HepG2 (cell line): ENCODE measurements at regions not wholly inside any gene's neighbourhood (a gene's known extent, or its start where the extent isn't known, plus 50 kb on each side); places are given as distances from the start of the nearest gene placed in this dataset.

Experiments used
- ATAC-seq: fragments of 200-7000 bp; cut with Tn5 transposase; 3 replicates; pipeline ENCODE4 v1.9.1; 2020; ENCODE audit warnings: mild to moderate bottlenecking, moderate library complexity
- BruUV-seq: library from RNA; stranded (reverse); fragments of 400-500 nt; replicated peaks from 2 replicates; lab custom pipeline; 2021; lab: Mats Ljungman, UMichigan
- CTCF ChIA-PET: fragments of 300-600 bp; formaldehyde crosslinking; extraction: SDS; loops from one replicate; lab custom pipeline; 2021; ENCODE audit warnings: low total read pairs, inconsistent platforms, low intra/inter-chr PET ratio; lab: Yijun Ruan, JAX
- POLR2A ChIA-PET: fragments of 350-600 bp; sonication (Branson Sonifier 250); formaldehyde crosslinking; loops from one replicate; lab custom pipeline; 2020; ENCODE audit warnings: antibody characterized with exemption, inconsistent platforms; lab: Yijun Ruan, JAX
- DNase-seq: peaks from one replicate; pipeline ENCODE4 v3.0.0-alpha.2; 2015; ENCODE audit warnings: low spot score
- FAIRE-seq: peaks from 3 replicates; lab custom pipeline; 2011; peaks lifted over from hg19 to GRCh38; lab: Jason Lieb, UNC
- H2AFZ ChIP-seq: one replicate; pipeline ENCODE4 v1.6.1; 2011; ENCODE audit warnings: low read length, inconsistent platforms
- H3K27ac ChIP-seq: fragments of 300-600 bp; 3 replicates; pipeline ENCODE4 v1.8.0; 2011; ENCODE audit warnings: mixed run types, mild to moderate bottlenecking, mixed read lengths, low read length, inconsistent platforms; ENCODE audit not compliant: insufficient read depth; ENCODE audit errors: extremely low read length
- H3K27me3 ChIP-seq, 2 experiments: fragments of 200-600 bp in 1 of 2; 2 replicates in 1 of 2; 3 replicates in 1 of 2; pipeline versions ENCODE4 v1.6.0 to v1.8.0; 2011; ENCODE audit warnings: low read length in 2 of 2, mild to moderate bottlenecking in 2 of 2, moderate library complexity in 2 of 2, inconsistent platforms in 1 of 2; ENCODE audit not compliant: insufficient read depth in 2 of 2, control insufficient read depth in 1 of 2
- H3K36me3 ChIP-seq, 2 experiments: fragments of 200-600 bp in 1 of 2; replicated peaks in 1 of 2; 2 replicates in 1 of 2; 3 replicates in 1 of 2; pipeline versions ENCODE4 v1.5.1 to v1.8.0; 2011; ENCODE audit warnings: low read length in 2 of 2, inconsistent platforms in 1 of 2; ENCODE audit not compliant: insufficient read depth in 2 of 2, control insufficient read depth in 1 of 2
- H3K4me1 ChIP-seq: 2 replicates; pipeline ENCODE4 v1.5.1; 2012; ENCODE audit warnings: low read length, inconsistent platforms; ENCODE audit not compliant: insufficient read depth
- H3K4me2 ChIP-seq: 2 replicates; pipeline ENCODE4 v1.6.0; 2011; ENCODE audit warnings: low read depth, low read length, inconsistent platforms
- H3K4me3 ChIP-seq, 3 experiments: fragments of 200-600 bp in 1 of 3; sonication (generic), shearing (Covaris generic) in 1 of 3; replicated peaks in 1 of 3; 2 replicates each; pipeline ENCODE4 v1.5.1; 2011 to 2016; ENCODE audit warnings: low read length in 3 of 3, inconsistent platforms in 2 of 3, low read depth in 2 of 3, mild to moderate bottlenecking in 2 of 3, control low read depth in 1 of 3, mixed read lengths in 1 of 3; ENCODE audit not compliant: insufficient read depth in 1 of 3
- H3K79me2 ChIP-seq: one replicate; pipeline ENCODE4 v1.6.1; 2011; ENCODE audit warnings: low read length, inconsistent platforms; ENCODE audit not compliant: insufficient read depth
- H3K9ac ChIP-seq: 2 replicates; pipeline ENCODE4 v1.6.0; 2011; ENCODE audit warnings: mild to moderate bottlenecking, low read depth, low read length, inconsistent platforms; ENCODE audit not compliant: insufficient read depth
- H3K9me3 ChIP-seq: 2 replicates; pipeline ENCODE4 v1.5.1; 2012; ENCODE audit warnings: mild to moderate bottlenecking, low read length
- H4K20me1 ChIP-seq: 2 replicates; pipeline ENCODE4 v1.6.0; 2011; ENCODE audit warnings: inconsistent platforms, mild to moderate bottlenecking, low read length, moderate library complexity; ENCODE audit not compliant: insufficient read depth
- ATAD3A ChIP-seq: sonication (generic); formaldehyde crosslinking; IDR thresholded peaks from 2 replicates; pipeline ENCODE4 v1.4.0; 2020; ENCODE audit warnings: missing genetic modification reagents
- ERF ChIP-seq: IDR thresholded peaks from 2 replicates; pipeline ENCODE4 v1.6.1; 2018; ENCODE audit warnings: missing biosample characterization, missing genetic modification reagents
- GLI4 ChIP-seq: sonication (generic); formaldehyde crosslinking; IDR thresholded peaks from 2 replicates; pipeline ENCODE4 v1.5.1; 2020; ENCODE audit warnings: missing genetic modification reagents, mild to moderate bottlenecking, moderate library complexity, borderline replicate concordance
- MTA3 ChIP-seq: sonication (generic); formaldehyde crosslinking; IDR thresholded peaks from 2 replicates; pipeline ENCODE4 v1.4.0; 2020; ENCODE audit warnings: missing genetic modification reagents
- PHB2 ChIP-seq: fragments of 450-650 bp; IDR thresholded peaks from 2 replicates; pipeline ENCODE4 v1.6.1; 2018; ENCODE audit not compliant: partially characterized antibody
- PTBP1 ChIP-seq: fragments of 200-400 bp; formaldehyde crosslinking; IDR thresholded peaks from 2 replicates; pipeline ENCODE4 v1.6.1; 2018; ENCODE audit warnings: low read length, low read depth; ENCODE audit not compliant: poor library complexity, severe bottlenecking
- RXRB ChIP-seq: IDR thresholded peaks from 2 replicates; pipeline ENCODE4 v1.6.1; 2016; ENCODE audit warnings: borderline replicate concordance, missing genetic modification reagents, missing compliant biosample characterization
- ZEB1 ChIP-seq: IDR thresholded peaks from 2 replicates; pipeline ENCODE4 v1.6.1; 2012; ENCODE audit warnings: mild to moderate bottlenecking, low read depth, inconsistent platforms; ENCODE audit not compliant: insufficient replicate concordance
- ZNF264 ChIP-seq: sonication (generic); formaldehyde crosslinking; IDR thresholded peaks from 2 replicates; pipeline ENCODE4 v1.4.0; 2020; ENCODE audit warnings: missing genetic modification reagents
- ZNF354B ChIP-seq: sonication (generic); formaldehyde crosslinking; IDR thresholded peaks from 2 replicates; pipeline ENCODE4 v1.8.0; 2022; ENCODE audit warnings: mild to moderate bottlenecking, missing genetic modification reagents
- ZNF510 ChIP-seq: sonication (generic); formaldehyde crosslinking; IDR thresholded peaks from 2 replicates; pipeline ENCODE4 v1.4.0; 2020; ENCODE audit warnings: low read depth, mild to moderate bottlenecking, missing genetic modification reagents
- ZNF724P ChIP-seq: sonication (generic); formaldehyde crosslinking; IDR thresholded peaks from 2 replicates; pipeline ENCODE4 v1.8.0; 2022; ENCODE audit warnings: missing genetic modification reagents, borderline replicate concordance
- WGBS: methylation state at CpG from one replicate; pipeline ENCODE4 v1.1.6; 2017; ENCODE audit warnings: low lambda C conversion rate; 5-methylcytosine and 5-hydroxymethylcytosine counted together
- in situ Hi-C: cut with HindIII; loops from 2 replicates; pipeline ENCODE4 v1.10.0; 2017; ENCODE audit warnings: low pct_unique_long_range_greater_than_20kb; ENCODE audit not compliant: extremely low pct_ligation_motif_present
- intact Hi-C: fragments of 100-400 bp; cut with micrococcal nuclease; formaldehyde crosslinking; loops from one replicate; pipeline ENCODE4 v1.10.0; 2022; ENCODE audit not compliant: unreplicated experiment
- TF ChIP-seq, protein P1 (sequence below): sonication (generic); formaldehyde crosslinking; IDR thresholded peaks from 2 replicates; pipeline ENCODE4 v1.8.0; 2022; ENCODE audit warnings: missing genetic modification reagents, mild to moderate bottlenecking, moderate library complexity, borderline replicate concordance
- TF ChIP-seq, protein P2 (sequence below): sonication (generic); formaldehyde crosslinking; IDR thresholded peaks from 2 replicates; pipeline ENCODE4 v1.4.0; 2020; ENCODE audit warnings: missing genetic modification reagents

DNA sequence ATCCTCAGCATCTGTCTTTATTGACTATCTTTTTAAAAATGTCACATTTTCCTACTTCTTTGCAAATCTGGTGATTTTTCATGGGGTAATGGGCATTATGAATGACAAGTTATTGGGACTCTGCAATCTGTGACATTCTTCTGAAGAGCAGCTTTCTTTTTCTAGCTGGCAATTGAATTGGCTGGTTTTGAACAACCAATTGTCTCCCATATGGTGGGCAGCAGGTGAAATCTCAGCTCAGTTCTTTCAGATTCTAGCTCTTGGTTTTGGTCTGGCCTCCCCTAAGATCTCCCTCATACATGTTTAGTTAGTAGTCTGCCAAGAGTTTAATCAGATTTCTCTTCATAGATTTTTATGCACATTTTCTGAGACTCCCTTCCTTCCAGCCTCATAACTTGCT is 107.9 kb upstream of the EPB41L3 start:
- Histone ChIP-seq H3K27ac (no peak overlapping the region), H4K20me1 (no peaks in the 10 kb centered on the region), H3K4me3 (no peak overlapping the region), H3K4me2 (no peak overlapping the region), H3K36me3 (no peaks in the 10 kb centered on the region), H2AFZ (no peak overlapping the region), H3K4me1 (no peaks in the 10 kb centered on the region), H3K79me2 (no peaks in the 10 kb centered on the region), H3K9me3 (no peaks in the 10 kb centered on the region), H3K27me3 (0 out of 5 replicates have a peak, but pooled peaks cover 0 to 4% of the 10 kb centered on the region in 2 experiments), H3K9ac (no peak overlapping the region)
- ChIA-PET CTCF (no interaction called here), POLR2A (no interaction called here)
- ATAC-seq (no peak), FAIRE-seq (no peak), DNase-seq (no peak)
- in situ Hi-C loops: no loop called here
- no peak for TF ChIP-seq PHB2
- TF ChIP-seq ATAD3A (CRISPR knock-in tag): no peak
- no TSS peak for BruUV-seq
- intact Hi-C loops: no loop called here

DNA sequence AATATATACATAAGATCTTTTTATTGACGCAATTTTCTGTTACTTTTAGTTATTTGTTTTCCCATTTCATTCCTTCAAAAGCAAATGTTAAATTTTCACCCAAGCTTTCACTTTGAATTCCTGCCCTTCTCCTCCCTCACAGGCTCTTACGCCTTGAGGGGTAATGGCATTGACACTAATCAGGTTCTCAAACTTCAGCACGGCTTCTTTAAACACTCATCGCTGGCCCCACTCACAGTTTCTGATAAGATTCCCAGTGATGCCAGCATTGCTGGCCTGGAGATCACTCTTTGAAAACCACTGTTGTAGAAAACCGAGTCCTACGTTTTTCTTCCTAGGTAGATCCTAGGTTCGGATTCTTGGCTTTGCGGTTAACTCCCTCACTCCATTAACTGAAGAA is 105.6 kb upstream of the EPB41L3 start:
- H3K9me3 ChIP-seq: no peaks in the 10 kb centered on the region
- no peak overlapping the region for H2AFZ ChIP-seq
- no peaks in the 10 kb centered on the region for H4K20me1 ChIP-seq
- CTCF ChIA-PET: no interaction called here
- BruUV-seq: no TSS peak
- H3K4me3 ChIP-seq: no peak overlapping the region
- H3K4me2 ChIP-seq: no peak overlapping the region
- H3K27me3 ChIP-seq: peaks cover 0 to 3% of the 10 kb centered on the region in 2 experiments; a peak in 1 of 5 replicates
- WGBS: 31% methylated on average over 8 of the region's 8 CpGs
- no peak overlapping the region for H3K9ac ChIP-seq
- H3K4me1 ChIP-seq: no peaks in the 10 kb centered on the region
- no peak overlapping the region for H3K27ac ChIP-seq
- in situ Hi-C loops (no loop called here), intact Hi-C loops (no loop called here)
- FAIRE-seq: no peak
- H3K36me3 ChIP-seq: no peaks in the 10 kb centered on the region
- no peaks in the 10 kb centered on the region for H3K79me2 ChIP-seq
- no peak for DNase-seq
- ATAC-seq: no peak
- POLR2A ChIA-PET: no interaction called here
- no peak for TF ChIP-seq ZNF510 (CRISPR knock-in tag)
- no peak for TF ChIP-seq RXRB (CRISPR knock-in tag)
- no peak for TF ChIP-seq GLI4 (CRISPR knock-in tag)
- no peak for TF ChIP-seq ZNF264 (CRISPR knock-in tag)
- no peak for TF ChIP-seq MTA3 (CRISPR knock-in tag)
- TF ChIP-seq ZNF354B: no peak
- TF ChIP-seq ZNF724P (CRISPR knock-in tag): no peak
- TF ChIP-seq ERF: no peak
- TF ChIP-seq, protein P1, sequence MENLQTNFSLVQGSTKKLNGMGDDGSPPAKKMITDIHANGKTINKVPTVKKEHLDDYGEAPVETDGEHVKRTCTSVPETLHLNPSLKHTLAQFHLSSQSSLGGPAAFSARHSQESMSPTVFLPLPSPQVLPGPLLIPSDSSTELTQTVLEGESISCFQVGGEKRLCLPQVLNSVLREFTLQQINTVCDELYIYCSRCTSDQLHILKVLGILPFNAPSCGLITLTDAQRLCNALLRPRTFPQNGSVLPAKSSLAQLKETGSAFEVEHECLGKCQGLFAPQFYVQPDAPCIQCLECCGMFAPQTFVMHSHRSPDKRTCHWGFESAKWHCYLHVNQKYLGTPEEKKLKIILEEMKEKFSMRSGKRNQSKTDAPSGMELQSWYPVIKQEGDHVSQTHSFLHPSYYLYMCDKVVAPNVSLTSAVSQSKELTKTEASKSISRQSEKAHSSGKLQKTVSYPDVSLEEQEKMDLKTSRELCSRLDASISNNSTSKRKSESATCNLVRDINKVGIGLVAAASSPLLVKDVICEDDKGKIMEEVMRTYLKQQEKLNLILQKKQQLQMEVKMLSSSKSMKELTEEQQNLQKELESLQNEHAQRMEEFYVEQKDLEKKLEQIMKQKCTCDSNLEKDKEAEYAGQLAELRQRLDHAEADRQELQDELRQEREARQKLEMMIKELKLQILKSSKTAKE: no peak
- TF ChIP-seq ZEB1: no peak
- TF ChIP-seq, protein P2, sequence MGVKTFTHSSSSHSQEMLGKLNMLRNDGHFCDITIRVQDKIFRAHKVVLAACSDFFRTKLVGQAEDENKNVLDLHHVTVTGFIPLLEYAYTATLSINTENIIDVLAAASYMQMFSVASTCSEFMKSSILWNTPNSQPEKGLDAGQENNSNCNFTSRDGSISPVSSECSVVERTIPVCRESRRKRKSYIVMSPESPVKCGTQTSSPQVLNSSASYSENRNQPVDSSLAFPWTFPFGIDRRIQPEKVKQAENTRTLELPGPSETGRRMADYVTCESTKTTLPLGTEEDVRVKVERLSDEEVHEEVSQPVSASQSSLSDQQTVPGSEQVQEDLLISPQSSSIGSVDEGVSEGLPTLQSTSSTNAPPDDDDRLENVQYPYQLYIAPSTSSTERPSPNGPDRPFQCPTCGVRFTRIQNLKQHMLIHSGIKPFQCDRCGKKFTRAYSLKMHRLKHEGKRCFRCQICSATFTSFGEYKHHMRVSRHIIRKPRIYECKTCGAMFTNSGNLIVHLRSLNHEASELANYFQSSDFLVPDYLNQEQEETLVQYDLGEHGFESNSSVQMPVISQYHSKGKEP (CRISPR knock-in tag): no peak
- no peak for TF ChIP-seq PTBP1
